Left lobe of liver (tissue), 2 donors: ENCODE measurements at regions not wholly inside any gene's neighbourhood (a gene's known extent, or its start where the extent isn't known, plus 50 kb on each side); places are given as distances from the start of the nearest gene placed in this dataset.
A peak's percentile ranks its signal among the peaks of the same experiment; 100 is the strongest.

Experiments
- ATAC-seq: fragments of 200-7000 bp; cut with Tn5 transposase; one replicate; pipeline ENCODE4 v1.9.1; 2020; ENCODE audit warnings: mild to moderate bottlenecking, moderate library complexity
- DNase-seq: peaks from one replicate; pipeline ENCODE4 v3.0.0-alpha.2; 2020; ENCODE audit warnings: low spot score
- donor health status: DM: no; HTN: no; CAD: no; lungs with moderate emphysema.
- donor health status: DM: no; HTN: yes; CAD: no.

- DNase-seq (no peak), ATAC-seq (no peak)
Measured at GRCh38 chr16:86924537-86924936, 346.2 kb downstream of the FOXL1 start.

DNA sequence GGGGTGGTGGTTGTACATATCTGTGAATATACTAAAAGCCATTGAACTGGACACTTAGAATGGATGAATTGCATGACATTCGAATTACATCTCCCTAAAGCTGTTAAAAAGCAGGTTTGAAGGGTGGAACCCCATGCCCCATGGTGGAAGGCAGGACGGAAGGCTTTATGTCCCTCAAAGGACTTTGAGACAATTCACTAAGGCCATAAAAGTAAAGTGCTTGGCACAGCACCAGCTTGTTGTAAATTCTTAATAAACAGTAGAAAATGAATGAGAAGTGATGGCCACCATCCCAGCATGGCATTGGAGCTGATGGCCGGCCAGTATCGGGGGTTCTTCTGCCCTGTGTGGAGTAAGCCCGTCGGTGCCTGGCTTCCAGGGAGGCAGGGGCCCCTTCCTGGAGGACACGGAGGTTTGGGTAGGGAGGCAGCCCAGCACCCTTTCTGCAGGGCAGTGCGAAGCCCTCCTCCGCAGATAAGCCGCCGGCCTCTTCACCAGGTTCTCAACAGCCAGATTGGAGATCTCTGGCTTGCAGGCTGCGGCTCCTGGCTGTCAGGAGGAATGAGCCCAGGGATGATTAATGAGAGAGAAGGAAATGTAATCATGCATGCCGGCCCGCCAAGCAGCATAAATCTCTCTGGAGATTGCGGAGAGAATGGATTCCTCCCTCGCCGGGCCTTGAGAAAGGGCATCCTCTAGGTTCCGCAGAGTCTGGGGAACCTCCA is 346.9 kb downstream of the FOXL1 start:
- ATAC-seq (no peak), DNase-seq (no peak)

GRCh38 chr16:86926181-86927094 is 348.1 kb downstream of the FOXL1 start:
- DNase-seq = no peak
- no peak for ATAC-seq

GRCh38 chr16:86927699-86928098 is 349.4 kb downstream of the FOXL1 start:
- DNase-seq (no peak), ATAC-seq (no peak)

DNA sequence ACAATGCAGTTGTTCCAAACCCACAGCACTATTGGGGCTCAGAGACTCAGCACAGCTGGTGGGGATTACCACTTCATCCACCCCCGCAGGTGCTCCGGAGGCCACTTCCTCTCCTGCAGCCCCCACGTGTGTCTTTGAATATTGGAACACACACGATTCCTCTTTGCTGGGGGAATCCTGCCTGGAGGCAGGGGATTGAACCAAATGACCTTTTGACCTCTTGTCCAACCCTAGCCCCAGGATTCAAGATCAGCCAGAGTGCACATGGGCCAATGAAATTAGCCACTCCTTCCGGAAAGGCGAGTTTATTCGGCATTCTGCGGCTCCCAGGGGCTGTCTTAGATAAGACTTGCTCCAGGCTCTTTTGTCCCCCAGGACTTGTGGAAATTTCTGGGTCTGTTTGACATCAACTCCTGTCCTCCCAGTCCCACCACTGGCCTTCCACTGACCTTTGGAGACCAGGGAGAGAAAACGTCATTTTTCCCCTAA is 350.2 kb downstream of the FOXL1 start:
- ATAC-seq = no peak
- no peak for DNase-seq

GRCh38 chr16:86929057-86929871 is 350.9 kb downstream of the FOXL1 start:
- DNase-seq (no peak), ATAC-seq (peak; percentile 56)

DNA sequence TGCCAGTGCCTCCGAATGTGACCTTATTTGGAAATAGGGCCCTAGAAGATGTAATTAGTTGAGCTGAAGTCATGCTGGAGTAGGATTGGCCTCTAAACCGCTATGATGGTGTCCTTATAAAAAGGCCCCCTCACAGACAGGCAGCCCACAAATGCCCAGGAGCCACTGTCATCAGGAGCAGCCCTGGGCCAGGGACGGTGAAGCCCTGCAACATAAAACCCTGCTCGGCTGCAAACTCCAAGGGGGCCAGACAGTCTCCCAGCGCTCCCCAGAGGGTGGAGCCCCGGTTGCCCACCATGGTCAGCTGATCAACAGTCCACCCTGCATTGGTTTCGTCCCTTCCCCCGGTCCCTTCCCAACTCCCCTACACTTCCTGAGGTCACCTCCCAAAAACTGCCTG is 351.7 kb downstream of the FOXL1 start:
- ATAC-seq (no peak), DNase-seq (no peak)

DNA sequence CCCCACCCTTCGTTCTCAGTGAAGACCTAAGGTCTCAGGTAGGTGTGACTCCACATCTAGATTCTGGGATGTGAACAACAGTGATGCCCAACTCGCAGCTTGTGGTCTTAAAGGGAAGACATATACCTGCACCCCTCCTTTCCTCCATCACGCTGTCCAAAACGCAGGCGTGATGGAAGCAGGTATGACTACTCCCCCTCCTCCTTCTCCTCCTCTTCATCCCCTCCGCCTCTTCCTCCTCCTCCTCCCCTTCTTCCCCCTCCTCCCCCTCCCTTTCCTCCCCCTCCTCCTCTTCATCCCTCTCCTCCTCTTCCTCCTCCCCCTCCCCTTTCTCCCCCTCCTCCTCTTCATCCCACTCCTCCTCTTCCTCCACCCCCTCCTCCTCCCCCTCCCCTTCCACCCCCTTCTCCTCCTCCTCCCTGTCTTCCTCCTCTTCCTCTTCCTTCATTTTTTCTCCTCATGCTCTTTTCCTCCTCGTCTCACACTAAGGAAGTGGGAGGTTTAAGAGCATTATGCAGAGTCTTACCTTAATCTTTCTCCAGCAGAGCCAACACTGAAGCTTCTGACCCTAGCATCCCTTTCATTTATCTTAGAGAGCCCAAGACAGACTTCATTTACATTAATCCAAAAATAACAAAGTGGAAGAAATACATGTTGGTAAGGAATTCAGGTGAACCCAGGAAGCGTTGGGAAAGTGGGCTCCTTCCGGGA is 352.5 kb downstream of the FOXL1 start:
- DNase-seq (no peak), ATAC-seq (no peak)

- no peak for ATAC-seq
- DNase-seq = no peak
Measured at GRCh38 chr16:86931410-86931941, 353.1 kb downstream of the FOXL1 start.

DNA sequence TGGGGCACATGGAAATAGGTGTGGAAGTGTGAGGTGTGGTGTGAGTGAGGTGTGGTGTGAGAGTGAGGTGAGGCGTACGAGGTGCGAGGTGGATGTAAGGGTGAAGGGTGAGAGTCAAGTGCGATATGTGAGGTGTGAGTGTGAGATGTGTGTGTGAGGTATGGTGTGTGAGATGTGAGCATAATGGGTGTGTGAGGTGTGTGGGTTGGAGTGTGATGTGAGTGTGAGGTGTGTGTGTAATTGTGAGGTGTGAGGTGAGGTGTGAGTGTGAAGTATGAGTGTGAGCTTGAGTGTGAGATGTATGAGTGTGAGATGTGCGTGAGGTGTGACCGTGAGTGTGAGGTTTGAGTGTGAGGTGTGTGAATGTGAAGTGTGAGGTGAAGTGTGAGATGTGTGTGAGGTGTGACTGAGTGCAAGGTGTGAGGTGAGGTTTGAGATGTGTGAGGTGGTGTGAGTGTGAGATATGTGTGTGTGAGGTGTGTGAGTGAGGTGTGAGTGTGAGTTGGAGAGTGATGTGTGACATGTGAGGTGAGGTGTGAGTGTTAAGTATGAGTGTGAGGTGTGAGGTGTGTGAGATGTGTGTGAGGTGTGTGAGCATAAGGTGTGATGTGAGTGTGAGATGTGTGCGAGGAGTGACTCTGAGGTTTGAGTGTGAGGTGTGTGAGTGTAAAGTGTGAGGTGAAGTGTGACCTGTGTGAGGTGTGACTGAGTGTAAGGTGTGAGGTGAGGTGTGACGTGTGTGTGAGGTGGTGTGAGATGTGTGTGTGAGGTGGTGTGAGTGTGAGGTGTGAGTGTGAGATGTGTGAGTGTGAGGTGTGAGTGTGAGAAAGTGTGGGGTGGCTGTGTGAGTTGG is 354.0 kb downstream of the FOXL1 start:
- ATAC-seq (no peak), DNase-seq (no peak)

DNA sequence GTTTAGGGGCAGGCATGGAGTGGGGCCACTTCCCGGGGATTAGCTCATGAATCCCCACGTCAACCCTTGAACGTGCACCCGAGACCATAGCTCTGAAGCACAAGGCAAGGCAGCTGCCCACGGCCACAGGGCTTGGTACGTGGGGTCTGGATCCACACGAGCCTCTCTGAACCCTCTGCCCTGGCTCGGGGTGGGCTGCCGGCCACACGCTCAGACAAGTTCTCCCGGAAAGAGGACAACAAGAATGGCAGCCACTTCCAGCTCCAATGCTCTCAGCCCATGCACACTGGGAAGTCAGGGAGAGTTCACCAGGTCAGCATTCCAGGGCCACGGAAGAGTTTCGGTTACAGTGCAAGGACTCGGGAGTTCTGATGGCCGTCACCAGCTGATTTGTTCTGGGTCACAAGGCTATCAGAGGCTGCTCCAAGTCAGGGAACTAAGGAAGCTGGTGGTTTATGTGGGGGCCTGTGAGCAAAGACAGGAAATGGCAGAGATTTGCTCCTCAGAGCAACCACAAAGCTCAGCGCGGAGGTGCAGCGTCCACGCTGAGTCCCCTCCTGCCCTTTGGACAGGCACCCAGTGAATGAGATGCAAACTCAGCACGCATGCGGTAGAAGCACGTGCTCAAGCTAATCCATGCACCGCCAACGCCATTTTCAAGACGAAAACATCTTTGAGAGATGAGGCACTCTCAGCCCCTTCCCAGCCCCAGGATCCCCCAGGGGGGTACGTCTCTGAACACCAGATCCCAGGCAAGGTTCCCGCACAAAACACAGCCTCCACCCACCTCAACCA is 356.4 kb downstream of the FOXL1 start:
- ATAC-seq = peak; percentile 17

GRCh38 chr16:86939609-86940008 is 361.3 kb downstream of the FOXL1 start:
- ATAC-seq (no peak), DNase-seq (no peak)

More for the DNA sequence above, 356.4 kb downstream of the FOXL1 start:
- no peak for DNase-seq

DNA sequence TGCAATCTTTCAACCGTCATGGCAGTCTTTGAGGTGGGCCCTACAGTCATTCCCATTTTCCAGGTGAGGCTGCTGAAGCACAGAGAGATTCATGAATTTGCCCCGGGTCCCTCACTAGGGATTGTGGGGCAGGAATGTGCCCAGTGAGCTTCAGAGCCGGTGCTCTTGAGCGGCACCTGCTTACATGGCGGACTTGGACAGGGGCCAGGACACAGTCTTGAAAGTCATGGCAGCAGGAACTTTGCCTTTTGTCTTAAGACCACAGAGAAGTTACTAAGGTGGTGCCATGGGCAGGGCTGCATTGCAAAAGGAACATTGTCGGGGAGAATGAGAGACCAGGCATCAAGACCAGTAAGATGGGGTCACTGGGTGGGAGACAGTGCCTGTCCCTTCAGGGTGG is 363.4 kb downstream of the FOXL1 start:
- ATAC-seq (no peak), DNase-seq (no peak)

DNA sequence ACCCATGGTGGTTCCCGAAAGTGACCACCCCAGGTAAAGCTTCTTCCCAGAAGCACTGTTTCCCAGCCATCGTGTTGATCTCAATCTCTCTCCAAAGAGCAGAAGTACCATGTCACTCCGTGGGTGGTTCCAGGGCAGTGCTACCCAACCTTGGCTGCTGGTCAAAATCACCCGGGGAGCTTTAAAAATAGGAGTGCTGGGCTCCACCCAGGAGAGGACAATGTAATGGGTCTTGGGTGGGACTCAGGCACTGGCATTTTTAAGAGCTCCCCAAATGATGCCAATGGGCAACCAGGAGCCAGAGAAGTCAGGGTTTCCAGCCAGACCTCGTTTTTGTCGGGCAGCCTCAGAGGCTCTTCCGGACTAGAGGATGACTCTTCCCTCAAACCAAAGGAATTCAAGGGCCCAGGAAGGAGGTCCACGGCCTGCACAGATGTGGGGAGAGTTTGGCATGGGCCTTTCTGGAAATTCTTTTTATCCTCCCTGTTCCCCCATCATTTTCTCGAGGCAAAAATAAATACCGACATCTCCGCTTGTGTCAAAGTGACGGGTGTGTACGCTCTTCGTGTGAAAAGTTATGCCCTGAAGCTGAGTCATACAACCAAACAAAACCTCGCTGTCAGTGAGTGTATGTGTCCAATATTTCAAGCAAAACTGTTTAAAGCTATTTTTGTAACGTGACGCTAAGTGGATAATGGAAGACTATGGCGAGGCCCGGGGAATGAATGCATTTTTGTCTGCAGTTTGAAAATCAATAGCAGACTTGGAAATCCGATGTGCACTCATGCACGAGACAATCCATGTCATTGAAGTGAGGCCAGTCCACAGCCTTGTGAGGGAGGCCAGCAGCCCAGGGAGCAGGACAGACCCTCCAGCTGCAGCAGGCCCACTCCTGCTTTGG is 364.1 kb downstream of the FOXL1 start:
- no peak for ATAC-seq
- DNase-seq = no peak

GRCh38 chr16:86945166-86945900 is 367.0 kb downstream of the FOXL1 start:
- DNase-seq (no peak), ATAC-seq (no peak)

DNA sequence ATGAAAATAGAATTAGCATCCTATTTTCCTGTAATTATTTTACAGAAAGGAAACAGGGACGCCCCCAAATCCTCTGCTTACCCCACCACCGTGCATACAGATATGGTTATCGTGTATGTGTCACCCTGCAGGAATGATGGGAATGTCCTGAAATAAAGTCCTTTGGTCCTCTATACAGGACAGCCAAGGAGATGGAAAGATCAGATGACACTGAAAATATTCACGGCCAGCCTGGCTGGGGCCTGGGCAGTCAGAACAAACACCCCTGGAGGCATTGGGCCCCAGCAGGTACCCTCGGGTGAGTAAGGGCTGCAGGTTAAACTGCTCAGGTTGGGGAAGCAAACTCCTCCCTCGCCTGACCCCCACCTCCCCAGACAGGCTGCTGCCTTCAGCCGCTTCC is 368.0 kb downstream of the FOXL1 start:
- DNase-seq = no peak
- ATAC-seq = no peak

DNA sequence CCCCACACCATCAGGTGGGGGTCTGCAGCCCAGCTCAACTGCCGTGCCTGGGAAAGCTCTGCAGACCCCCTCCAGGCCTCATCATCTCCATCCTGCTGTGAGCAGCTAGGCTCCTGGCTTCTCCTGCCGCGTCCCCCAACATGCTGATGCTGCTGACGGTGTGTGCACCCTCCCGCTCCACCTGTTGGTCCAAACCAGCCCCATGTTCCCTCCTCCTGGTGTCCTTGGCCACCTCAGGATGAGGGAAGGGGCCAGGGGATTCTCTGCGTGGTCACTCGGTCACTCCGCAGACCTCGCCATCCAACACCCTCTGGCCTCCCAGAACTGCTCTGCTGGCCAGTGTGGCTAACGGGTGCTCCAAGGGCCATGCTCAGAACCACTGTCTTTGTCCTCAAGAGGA is 368.6 kb downstream of the FOXL1 start:
- ATAC-seq (no peak), DNase-seq (no peak)
